ENCODE measurements at regions not wholly inside any gene's neighbourhood (a gene's known extent, or its start where the extent isn't known, plus 50 kb on each side); places are given as distances from the start of the nearest gene placed in this dataset.

DNA sequence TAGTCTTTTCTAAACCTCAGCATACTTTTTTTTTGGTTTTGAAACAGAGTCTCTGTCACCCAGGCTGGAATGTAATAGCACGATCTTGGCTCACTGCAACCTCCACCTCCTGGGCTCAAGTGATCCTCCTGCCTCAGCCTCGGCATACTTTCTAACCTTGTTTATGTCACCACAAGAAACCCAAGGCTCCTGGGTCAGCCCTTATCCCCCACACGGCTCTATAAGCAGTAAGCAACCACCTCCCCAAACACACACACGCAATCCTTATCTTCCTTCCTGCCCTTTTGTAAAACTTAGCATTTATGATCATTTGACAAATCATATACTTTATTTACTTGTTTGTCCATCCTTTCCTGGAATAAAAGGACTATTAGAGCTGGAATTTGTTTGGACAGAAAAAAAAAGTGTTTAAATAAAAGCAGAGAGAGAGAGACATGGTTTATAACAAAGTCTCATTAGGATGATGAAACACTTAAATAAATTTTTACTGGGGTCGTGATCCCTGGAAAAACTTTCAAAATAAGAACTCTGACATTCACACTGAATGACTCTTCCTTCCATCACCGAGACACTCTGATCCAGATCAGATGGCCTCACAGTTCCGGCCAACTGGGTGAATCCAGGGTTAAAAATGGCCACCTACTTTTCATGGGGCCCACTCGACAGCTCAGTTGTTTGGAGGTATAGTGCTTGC lies 72.7 kb upstream of the PIK3CG start:
- 61 to 62% methylated on average over 8 of the region's 8 CpGs for WGBS, 2 donors

GRCh38 chr7:106793015-106793975 lies 71.8 kb upstream of the PIK3CG start:
- intact Hi-C loops (cut with DNase I; ENCODE audit: low total_unique reads), result loop anchor here (10.0 kb wide), 1 partner anchor 352 kb away; no protein-coding TSS in a partner anchor
- DNase-seq (ENCODE audit: low spot score in 2 of 2), result no peak
- H3K4me3 ChIP-seq (ENCODE audit: low read depth, poor library complexity, severe bottlenecking), result no peak overlapping the region
- TF ChIP-seq POLR2A (IDR thresholded peaks at IDR 0.05) (no peak), CTCF (IDR thresholded peaks at IDR 0.05) (no peak)
- WGBS, 2 donors, result 57 to 66% methylated on average over 7 of the region's 7 CpGs

More for the DNA sequence above, 72.7 kb upstream of the PIK3CG start:
- intact Hi-C loops (cut with DNase I; ENCODE audit: low total_unique reads), result loop anchor here (10.0 kb wide), 1 partner anchor 352 kb away; no protein-coding TSS in a partner anchor
- TF ChIP-seq POLR2A (IDR thresholded peaks at IDR 0.05) (no peak), CTCF (IDR thresholded peaks at IDR 0.05) (no peak)
- H3K4me3 ChIP-seq (ENCODE audit: low read depth, poor library complexity, severe bottlenecking), result no peak overlapping the region
- DNase-seq (ENCODE audit: low spot score in 2 of 2), result no peak

GRCh38 chr7:106794276-106795083 lies 70.6 kb upstream of the PIK3CG start:
- 71 to 79% methylated on average over 6 of the region's 6 CpGs for WGBS, 2 donors
- TF ChIP-seq CTCF (IDR thresholded peaks at IDR 0.05) (no peak), POLR2A (IDR thresholded peaks at IDR 0.05) (no peak)
- intact Hi-C loops (cut with DNase I; ENCODE audit: low total_unique reads), result loop anchor here (10.0 kb wide), 1 partner anchor 350 kb away; no protein-coding TSS in a partner anchor
- H3K4me3 ChIP-seq (ENCODE audit: low read depth, poor library complexity, severe bottlenecking), result no peak overlapping the region
- no peak for DNase-seq (ENCODE audit: low spot score in 2 of 2)

DNA sequence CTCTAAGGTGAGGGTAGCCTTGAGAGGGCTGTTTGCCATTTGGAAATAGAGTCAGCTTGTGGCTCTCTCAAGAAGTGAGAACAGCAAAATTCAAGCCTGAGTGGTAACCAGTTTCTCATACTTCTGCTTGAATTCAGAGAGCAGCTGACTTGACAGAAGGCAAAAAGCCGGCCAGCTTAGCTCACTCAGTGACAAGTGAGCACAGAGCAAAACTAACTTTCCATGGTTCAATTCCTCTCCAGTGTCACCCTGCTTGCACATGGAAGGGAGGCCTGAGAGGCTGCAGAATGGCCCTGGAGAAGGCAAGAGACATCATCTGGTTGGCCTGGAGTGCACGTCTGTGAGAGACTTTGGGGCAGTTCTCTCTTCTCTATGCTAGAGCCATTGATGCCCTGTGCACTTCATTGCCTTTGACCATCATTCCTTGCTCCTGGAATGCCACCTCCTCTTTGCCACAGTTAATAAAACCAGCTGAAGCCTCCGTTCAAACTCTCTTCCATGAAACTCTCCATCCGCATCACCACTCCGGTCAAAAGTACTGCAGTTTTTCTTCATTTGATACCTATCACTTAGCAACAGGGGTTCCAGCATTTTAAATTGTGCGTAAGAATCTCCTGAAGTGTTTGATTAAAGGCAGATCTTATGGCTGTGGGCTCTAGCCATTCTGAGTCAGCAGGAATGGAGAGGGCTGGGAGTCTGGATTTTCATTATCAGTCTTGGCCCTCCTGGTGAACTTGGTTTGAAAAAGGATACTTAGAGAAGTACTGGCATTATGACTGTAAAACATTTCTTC lies 69.8 kb upstream of the PIK3CG start:
- WGBS, 2 donors, result 89 to 90% methylated on average over 5 to 6 of the region's 6 CpGs
- no peak for DNase-seq (ENCODE audit: low spot score in 2 of 2)
- no peak for TF ChIP-seq POLR2A (IDR thresholded peaks at IDR 0.05)
- TF ChIP-seq CTCF (IDR thresholded peaks at IDR 0.05), result no peak
- H3K4me3 ChIP-seq (ENCODE audit: low read depth, poor library complexity, severe bottlenecking), result no peak overlapping the region
- intact Hi-C loops (cut with DNase I; ENCODE audit: low total_unique reads), result loop anchor here (10.0 kb wide), 1 partner anchor 350 kb away; no protein-coding TSS in a partner anchor

GRCh38 chr7:106795877-106796231 lies 69.2 kb upstream of the PIK3CG start:
- 29 to 93% methylated on average over 1 of the region's 1 CpG for WGBS, 2 donors
- no peak for DNase-seq (ENCODE audit: low spot score in 2 of 2)
- TF ChIP-seq CTCF (IDR thresholded peaks at IDR 0.05) (no peak), POLR2A (IDR thresholded peaks at IDR 0.05) (no peak)
- intact Hi-C loops (cut with DNase I; ENCODE audit: low total_unique reads), result loop anchor here (10.0 kb wide), 1 partner anchor 349 kb away; no protein-coding TSS in a partner anchor
- no peak overlapping the region for H3K4me3 ChIP-seq (ENCODE audit: low read depth, poor library complexity, severe bottlenecking)
